IPS-15b (cell line): ENCODE measurements at regions not wholly inside any gene's neighbourhood (a gene's known extent, or its start where the extent isn't known, plus 50 kb on each side); places are given as distances from the start of the nearest gene placed in this dataset.

ENCODE experiments used
- H3K27me3 ChIP-seq: one replicate; pipeline ENCODE4 v1.6.1; 2013; ENCODE audit warnings: low read length; ENCODE audit not compliant: control insufficient read depth, insufficient read depth
- H3K36me3 ChIP-seq: one replicate; pipeline ENCODE4 v1.6.1; 2013; ENCODE audit warnings: low read length; ENCODE audit not compliant: control insufficient read depth, insufficient read depth
- H3K4me1 ChIP-seq: one replicate; pipeline ENCODE4 v1.6.1; 2013; ENCODE audit warnings: mild to moderate bottlenecking, low read length; ENCODE audit not compliant: control insufficient read depth, insufficient read depth
- H3K4me3 ChIP-seq: one replicate; pipeline ENCODE4 v1.5.1; 2013; ENCODE audit warnings: low read depth, low read length
- H3K9ac ChIP-seq: one replicate; pipeline ENCODE4 v1.6.1; 2013; ENCODE audit warnings: low read depth, mild to moderate bottlenecking, low read length
- H3K9me3 ChIP-seq: one replicate; pipeline ENCODE4 v1.6.1; 2013; ENCODE audit warnings: mild to moderate bottlenecking, low read length; ENCODE audit not compliant: control insufficient read depth, insufficient read depth

DNA sequence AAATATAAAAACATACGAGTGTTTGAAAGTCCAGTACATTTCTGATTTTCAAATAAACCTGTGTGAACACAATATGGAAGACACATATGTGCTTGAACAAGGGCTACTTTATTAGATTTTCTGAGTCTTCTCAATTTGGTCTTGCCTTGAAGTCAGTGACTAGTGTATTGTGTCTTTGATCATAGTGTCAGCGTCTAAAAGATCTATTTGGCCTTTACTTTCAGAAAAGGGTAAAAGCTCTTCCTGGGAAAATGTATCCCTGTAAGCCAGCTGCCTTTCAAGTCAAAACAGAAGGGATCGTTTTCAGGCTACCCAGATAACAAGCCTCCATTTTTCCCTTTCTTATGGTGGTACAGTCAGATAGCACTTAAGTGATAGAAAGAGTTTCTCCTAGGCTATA is 471.9 kb downstream of the CMPK2 start:
- H3K4me3 ChIP-seq = no peak overlapping the region
- no peaks in the 10 kb centered on the region for H3K4me1 ChIP-seq
- no peaks in the 10 kb centered on the region for H3K9me3 ChIP-seq

DNA sequence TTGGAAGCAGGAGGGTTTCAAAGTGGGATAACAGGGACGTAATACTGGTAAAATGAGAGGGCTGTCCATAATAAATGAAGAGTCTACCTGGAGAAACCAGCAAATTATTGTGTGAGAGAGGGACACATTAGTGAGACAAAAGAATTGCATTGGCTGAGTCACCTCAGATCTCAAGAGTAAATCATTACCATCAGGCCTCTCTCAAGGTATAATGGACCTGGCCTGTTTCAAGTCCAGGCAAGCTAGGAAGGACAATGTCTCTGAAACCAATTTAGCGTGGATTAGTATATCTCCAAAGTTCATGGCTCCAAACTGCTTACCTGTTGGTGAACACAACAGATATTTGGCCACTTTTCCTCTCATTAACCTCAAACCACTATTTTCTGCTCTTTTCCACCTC is 471.4 kb downstream of the CMPK2 start:
- H3K27me3 ChIP-seq = no peaks in the 10 kb centered on the region
- no peak overlapping the region for H3K9ac ChIP-seq
- H3K4me3 ChIP-seq = no peak overlapping the region
- H3K36me3 ChIP-seq = no peaks in the 10 kb centered on the region
- no peaks in the 10 kb centered on the region for H3K9me3 ChIP-seq
- H3K4me1 ChIP-seq = no peaks in the 10 kb centered on the region

More for the DNA sequence above, 471.9 kb downstream of the CMPK2 start:
- no peaks in the 10 kb centered on the region for H3K27me3 ChIP-seq
- no peaks in the 10 kb centered on the region for H3K36me3 ChIP-seq
- no peak overlapping the region for H3K9ac ChIP-seq

DNA sequence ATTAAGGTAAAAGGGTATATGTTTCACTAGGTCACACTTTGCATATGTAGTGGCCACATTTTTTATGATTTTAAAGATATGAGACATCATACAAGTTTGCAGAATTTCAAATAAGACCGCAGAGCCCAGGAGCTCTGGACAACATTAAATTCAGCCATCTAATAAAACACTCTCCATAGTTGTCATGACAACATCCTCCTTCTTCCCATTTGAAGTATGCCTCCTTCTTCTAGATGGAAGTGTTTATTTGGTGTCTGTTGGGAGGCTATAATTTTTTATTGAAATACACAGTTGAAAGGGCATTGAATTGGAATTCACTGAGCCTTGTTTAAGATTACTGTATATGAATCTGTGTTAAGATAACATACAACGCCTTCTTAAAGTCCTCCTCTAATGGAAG is 467.3 kb downstream of the CMPK2 start:
- Histone ChIP-seq H3K4me3 (no peak overlapping the region), H3K9me3 (no peaks in the 10 kb centered on the region)

DNA sequence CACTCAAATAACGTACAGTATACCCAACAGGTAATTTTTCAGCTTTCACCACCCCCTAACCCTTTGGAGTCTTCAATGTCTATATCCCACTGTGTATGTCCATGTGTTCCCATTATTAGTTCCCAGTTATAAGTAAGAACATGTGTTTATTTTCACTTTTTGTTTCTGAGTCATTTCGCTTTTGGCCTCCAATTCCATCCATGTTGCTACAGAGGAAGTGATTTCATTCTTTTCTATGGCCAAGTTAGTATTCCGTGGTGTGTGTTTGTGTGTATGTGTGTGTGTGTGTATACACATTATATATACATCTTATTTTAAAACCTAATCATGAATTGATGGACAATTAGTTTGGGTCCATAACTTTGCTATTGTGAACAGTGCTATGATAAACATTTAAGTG is 464.4 kb downstream of the CMPK2 start:
- Histone ChIP-seq H3K4me3 (no peak overlapping the region), H3K4me1 (no peaks in the 10 kb centered on the region), H3K9me3 (no peaks in the 10 kb centered on the region), H3K36me3 (no peaks in the 10 kb centered on the region), H3K27me3 (no peaks in the 10 kb centered on the region), H3K9ac (no peak overlapping the region)

More for the DNA sequence above, 467.3 kb downstream of the CMPK2 start:
- H3K27me3 ChIP-seq = no peaks in the 10 kb centered on the region
- no peak overlapping the region for H3K9ac ChIP-seq
- no peaks in the 10 kb centered on the region for H3K36me3 ChIP-seq
- H3K4me1 ChIP-seq = no peaks in the 10 kb centered on the region

DNA sequence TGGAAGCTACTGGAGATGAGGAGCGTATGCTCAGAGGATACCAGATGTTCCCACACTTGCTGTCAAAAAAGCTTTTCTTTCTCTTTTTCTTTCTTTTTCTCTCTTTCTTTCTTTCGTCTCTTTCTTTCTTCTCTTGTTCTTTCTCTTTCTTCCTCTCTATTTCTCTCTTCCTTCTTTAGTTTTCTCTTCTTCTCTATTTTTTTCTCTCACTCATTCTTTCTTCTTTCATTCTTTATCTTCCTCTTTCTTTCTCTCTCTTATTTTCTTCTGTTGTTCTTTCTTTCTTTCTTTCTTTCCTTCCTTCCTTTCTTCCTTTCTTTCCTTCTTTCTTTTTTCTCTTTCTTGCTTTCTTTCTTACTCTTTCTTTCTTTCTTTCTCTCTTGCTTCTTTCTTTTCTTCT is 457.6 kb downstream of the CMPK2 start:
- Histone ChIP-seq H3K4me1 (no peaks in the 10 kb centered on the region), H3K36me3 (no peaks in the 10 kb centered on the region), H3K9ac (no peak overlapping the region), H3K27me3 (no peaks in the 10 kb centered on the region), H3K9me3 (no peaks in the 10 kb centered on the region), H3K4me3 (no peak overlapping the region)

DNA sequence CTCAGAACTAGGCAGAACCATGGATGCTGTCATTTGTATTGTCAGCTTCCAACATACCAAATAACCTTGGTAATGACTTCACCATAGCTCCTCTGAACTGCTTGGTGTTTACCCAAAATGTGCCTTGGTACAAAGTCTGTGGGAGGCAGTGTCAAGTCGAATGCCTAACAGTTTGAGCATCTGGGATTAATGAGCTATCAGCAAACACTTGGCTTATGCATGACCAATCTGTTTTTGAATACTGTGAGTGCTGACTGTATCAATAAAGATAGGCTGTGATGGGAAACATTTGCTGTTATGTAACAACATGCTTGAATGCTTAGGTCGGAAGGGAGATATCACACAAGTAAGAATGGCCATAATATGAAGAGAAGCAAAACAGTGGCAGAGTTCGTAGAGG is 455.4 kb downstream of the CMPK2 start:
- no peaks in the 10 kb centered on the region for H3K27me3 ChIP-seq
- H3K36me3 ChIP-seq = no peaks in the 10 kb centered on the region
- H3K9me3 ChIP-seq = no peaks in the 10 kb centered on the region
- no peak overlapping the region for H3K4me3 ChIP-seq
- no peaks in the 10 kb centered on the region for H3K4me1 ChIP-seq
- H3K9ac ChIP-seq = no peak overlapping the region

DNA sequence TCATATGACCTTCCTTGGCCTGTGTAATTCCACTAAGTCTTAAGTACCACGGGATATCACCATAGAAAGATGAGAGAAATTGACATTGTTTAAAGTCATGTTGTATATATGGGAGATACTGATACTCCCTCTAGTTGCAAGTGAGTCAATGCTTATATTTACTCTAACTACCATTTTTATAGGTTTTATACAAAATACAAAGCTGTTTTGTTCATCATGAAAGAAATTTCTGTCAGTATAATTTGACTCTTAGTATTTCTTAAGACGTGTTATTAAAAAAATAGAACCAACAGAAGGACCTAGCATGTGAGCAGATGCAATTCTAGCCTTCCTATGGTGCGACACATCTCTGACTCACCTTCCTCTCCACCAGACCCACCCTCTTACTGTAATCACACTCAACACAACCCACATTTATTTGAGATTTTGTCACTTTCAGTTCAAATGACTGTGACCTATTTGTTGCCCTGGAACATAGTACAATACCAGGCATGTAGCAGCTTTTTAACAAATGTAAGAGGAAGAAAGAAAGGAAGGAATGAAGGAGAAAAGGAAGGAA is 453.1 kb downstream of the CMPK2 start:
- Histone ChIP-seq H3K27me3 (no peaks in the 10 kb centered on the region), H3K4me1 (no peaks in the 10 kb centered on the region), H3K9me3 (no peaks in the 10 kb centered on the region), H3K36me3 (no peaks in the 10 kb centered on the region), H3K4me3 (no peak overlapping the region), H3K9ac (no peak overlapping the region)

DNA sequence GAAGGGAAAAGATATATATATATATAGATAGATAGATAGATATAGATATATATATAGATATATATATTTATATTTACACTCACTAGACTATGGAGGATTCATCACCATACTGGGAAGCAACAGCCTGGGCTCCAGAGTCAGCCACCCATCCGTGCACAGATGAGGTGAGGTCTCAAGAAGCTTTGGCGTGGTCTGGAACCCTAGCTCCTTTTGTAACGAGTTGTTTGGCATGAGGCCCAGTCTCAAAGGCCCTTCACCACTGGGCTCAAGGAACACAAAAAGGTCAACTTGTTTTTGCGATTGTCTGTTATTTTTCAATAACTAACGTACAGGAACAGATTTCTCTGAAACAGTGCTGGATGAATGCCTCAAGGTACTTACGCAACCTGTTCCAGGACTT is 448.7 kb downstream of the CMPK2 start:
- H3K4me3 ChIP-seq = no peak overlapping the region
- no peaks in the 10 kb centered on the region for H3K27me3 ChIP-seq
- no peak overlapping the region for H3K9ac ChIP-seq
- no peaks in the 10 kb centered on the region for H3K36me3 ChIP-seq
- H3K9me3 ChIP-seq = no peaks in the 10 kb centered on the region
- H3K4me1 ChIP-seq = peaks cover 2% of the 10 kb centered on the region

DNA sequence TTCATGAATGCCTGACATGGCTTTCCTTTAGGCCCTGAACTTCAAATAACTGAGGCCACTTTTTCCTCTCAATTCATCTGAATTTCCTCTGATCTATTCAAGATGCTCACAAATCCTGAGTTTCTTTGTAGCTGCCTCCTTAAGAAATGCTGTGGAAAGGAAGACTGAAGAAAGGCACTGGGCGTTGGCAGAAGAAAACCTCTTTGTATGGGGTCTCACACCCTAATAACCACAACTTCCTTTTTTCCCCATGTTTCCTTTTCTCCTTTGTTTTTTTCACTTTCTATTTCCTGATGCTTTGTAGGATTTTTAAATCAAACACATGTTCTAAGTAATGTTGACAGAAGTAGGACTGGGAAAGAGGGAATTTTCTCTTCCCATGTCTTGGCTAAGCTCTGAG is 447.4 kb downstream of the CMPK2 start:
- H3K36me3 ChIP-seq = no peaks in the 10 kb centered on the region
- no peak overlapping the region for H3K9ac ChIP-seq
- no peak overlapping the region for H3K4me3 ChIP-seq
- peaks cover 2% of the 10 kb centered on the region for H3K4me1 ChIP-seq
- H3K27me3 ChIP-seq = no peaks in the 10 kb centered on the region
- H3K9me3 ChIP-seq = no peaks in the 10 kb centered on the region

DNA sequence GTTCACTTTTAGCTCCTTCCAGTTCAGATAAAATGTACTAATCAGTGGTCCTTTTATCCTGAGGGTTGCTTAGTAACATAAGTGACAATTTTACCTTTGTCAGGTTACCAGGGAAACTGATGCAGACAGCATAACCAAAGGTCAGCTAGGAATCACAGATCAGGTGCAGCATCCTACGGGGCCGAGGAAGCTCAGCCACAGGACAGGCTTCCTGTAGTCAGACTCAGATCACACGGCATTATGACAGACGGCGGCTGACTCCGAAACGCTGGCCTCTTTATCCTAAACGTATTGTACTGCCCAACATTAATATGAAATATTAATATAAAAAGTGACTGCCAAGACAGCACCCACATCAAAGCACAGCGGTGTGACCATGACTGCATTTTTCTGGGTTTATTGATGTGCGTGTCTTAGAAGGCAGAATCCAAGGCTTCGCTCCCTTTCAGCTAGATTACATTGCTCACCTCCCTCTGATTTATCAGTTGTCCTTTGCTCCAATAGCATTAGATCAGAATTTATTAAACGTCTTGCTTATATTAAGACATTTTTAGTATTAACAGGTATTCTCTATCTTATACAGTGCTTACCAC is 444.5 kb downstream of the CMPK2 start:
- no peaks in the 10 kb centered on the region for H3K27me3 ChIP-seq
- H3K4me1 ChIP-seq = peaks cover 2% of the 10 kb centered on the region
- H3K4me3 ChIP-seq = no peak overlapping the region
- no peak overlapping the region for H3K9ac ChIP-seq
- no peaks in the 10 kb centered on the region for H3K9me3 ChIP-seq
- H3K36me3 ChIP-seq = no peaks in the 10 kb centered on the region

DNA sequence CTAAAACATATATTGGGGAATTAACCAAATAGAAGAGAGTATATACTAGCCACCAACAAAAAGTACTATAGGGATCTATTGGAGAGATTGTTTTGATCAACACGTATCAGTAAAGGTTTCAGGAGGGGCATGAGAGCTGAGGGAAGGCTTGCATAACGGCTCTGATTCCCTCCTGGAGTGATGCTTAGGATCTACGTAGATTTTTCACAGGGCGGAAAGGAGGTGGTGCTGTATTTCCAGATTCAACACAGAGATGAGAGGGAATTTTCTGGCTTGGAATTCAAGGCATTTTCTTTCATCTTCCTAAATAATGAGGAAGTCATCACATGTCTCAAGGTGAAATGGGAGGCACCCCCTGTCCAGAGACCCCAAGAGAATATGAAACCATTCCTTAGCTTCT is 443.8 kb downstream of the CMPK2 start:
- H3K27me3 ChIP-seq = no peaks in the 10 kb centered on the region
- H3K36me3 ChIP-seq = no peaks in the 10 kb centered on the region
- peaks cover 2% of the 10 kb centered on the region for H3K4me1 ChIP-seq
- H3K9ac ChIP-seq = no peak overlapping the region
- no peak overlapping the region for H3K4me3 ChIP-seq
- H3K9me3 ChIP-seq = no peaks in the 10 kb centered on the region

DNA sequence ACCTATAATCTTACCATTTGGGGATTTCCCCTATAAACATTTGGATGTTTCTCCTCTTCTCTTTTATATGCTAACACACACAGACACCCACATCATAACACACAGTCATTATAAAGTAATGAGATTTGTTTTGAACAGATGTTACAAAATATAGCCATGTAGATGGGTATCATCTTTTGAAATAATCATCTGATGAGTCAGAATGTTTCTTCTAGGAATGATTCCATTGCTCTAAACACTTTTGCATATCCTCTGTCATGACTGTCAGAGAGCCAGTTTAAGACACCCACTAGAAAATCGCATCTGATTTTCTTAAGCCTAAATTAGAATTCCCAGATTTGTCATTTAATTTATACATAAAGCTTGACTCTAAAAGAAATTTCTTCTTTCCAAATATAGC is 442.6 kb downstream of the CMPK2 start:
- no peak overlapping the region for H3K4me3 ChIP-seq
- peaks cover 2% of the 10 kb centered on the region for H3K4me1 ChIP-seq
- no peaks in the 10 kb centered on the region for H3K27me3 ChIP-seq
- H3K9ac ChIP-seq = no peak overlapping the region
- no peaks in the 10 kb centered on the region for H3K9me3 ChIP-seq
- no peaks in the 10 kb centered on the region for H3K36me3 ChIP-seq
